ENCODE measurements at regions not wholly inside any gene's neighbourhood (a gene's known extent, or its start where the extent isn't known, plus 50 kb on each side); places are given as distances from the start of the nearest gene placed in this dataset.
A peak's percentile ranks its signal among the peaks of the same experiment; 100 is the strongest.
"Not testable (repeated sequence)": the region's sequence is repeated elsewhere in the genome, so short reads cannot be mapped to it uniquely, and the experiment has no call there.

DNA sequence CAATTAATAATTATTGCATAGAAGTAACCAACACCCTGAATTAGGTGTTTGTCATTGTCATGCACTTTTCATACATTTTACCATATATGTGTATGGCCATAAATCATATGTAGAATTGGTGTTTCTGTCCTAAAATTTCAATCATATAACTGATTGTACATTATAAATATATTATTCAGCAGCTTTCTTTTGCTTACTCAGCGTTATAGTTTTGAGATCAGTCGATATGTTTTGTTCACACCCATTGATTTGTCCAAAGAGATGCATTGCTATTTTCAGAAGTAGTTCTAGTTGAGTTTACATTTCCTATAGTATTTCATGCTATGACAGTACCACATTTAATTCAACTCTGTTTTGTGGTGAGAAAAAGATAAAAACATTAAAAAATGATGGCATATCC lies 50.5 kb upstream of the PARP4 start:
- TF ChIP-seq, protein P1, sequence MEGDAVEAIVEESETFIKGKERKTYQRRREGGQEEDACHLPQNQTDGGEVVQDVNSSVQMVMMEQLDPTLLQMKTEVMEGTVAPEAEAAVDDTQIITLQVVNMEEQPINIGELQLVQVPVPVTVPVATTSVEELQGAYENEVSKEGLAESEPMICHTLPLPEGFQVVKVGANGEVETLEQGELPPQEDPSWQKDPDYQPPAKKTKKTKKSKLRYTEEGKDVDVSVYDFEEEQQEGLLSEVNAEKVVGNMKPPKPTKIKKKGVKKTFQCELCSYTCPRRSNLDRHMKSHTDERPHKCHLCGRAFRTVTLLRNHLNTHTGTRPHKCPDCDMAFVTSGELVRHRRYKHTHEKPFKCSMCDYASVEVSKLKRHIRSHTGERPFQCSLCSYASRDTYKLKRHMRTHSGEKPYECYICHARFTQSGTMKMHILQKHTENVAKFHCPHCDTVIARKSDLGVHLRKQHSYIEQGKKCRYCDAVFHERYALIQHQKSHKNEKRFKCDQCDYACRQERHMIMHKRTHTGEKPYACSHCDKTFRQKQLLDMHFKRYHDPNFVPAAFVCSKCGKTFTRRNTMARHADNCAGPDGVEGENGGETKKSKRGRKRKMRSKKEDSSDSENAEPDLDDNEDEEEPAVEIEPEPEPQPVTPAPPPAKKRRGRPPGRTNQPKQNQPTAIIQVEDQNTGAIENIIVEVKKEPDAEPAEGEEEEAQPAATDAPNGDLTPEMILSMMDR (IDR thresholded peaks at IDR 0.05): no peak
- H3K36me3 Mint-ChIP-seq (ENCODE audit: low read depth): no peaks in the 10 kb centered on the region
- no peak for DNase-seq (ENCODE audit: low spot score)
- H3K9me3 Mint-ChIP-seq (ENCODE audit: low read depth): no peaks in the 10 kb centered on the region
- H3K27me3 Mint-ChIP-seq (ENCODE audit: low read depth): peaks cover 14% of the 10 kb centered on the region
- peaks cover 11% of the 10 kb centered on the region for H3K4me1 Mint-ChIP-seq (ENCODE audit: low read depth)
- no peak overlapping the region for H3K27ac Mint-ChIP-seq (ENCODE audit: unreplicated experiment)
- no peak overlapping the region for H3K4me3 Mint-ChIP-seq (ENCODE audit: unreplicated experiment)

DNA sequence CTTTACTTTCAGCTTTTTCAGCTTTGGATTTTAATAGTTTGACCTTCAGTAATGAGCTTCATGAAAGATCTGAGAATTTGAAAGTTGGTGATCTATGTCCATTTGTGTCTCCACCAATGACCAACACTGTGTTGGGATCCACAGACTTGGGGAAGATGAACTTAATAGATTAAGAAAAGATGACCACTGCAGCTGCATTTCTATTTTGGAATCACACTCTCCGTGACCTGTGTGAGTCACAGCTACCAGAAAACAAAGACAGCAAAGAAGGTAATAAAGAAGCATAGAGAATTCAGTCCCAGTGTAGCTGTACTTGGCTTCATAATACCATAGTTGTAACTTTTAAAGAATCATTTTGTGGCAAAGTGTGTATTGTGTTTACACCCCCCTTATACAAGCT lies 51.4 kb upstream of the PARP4 start:
- H3K27ac Mint-ChIP-seq (ENCODE audit: unreplicated experiment); DNase-seq (ENCODE audit: low spot score): not testable (repeated sequence)

DNA sequence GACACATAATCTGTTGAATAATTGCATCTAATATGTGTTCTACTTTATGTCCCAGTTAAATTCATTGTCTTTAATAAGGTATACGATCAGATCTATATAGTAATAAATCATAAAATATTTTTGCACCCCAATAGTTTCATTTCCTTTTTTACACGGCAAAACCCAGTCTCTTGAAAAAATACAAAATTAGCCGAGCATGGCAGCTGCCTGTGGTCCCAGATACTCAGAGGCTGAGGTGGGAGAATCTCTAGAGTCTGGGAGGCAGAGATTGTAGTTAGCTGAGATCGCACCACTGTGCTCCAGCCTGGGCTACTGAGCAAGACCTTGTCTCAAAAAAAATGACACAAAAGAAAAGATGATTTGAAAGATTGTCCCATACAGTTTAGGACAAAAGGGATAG lies 52.3 kb upstream of the PARP4 start:
- TF ChIP-seq, protein P1 (IDR thresholded peaks at IDR 0.05): no peak
- DNase-seq (ENCODE audit: low spot score): no peak
- Mint-ChIP-seq H3K36me3 (ENCODE audit: low read depth) (no peaks in the 10 kb centered on the region), H3K27ac (ENCODE audit: unreplicated experiment) (no peak overlapping the region), H3K4me1 (ENCODE audit: low read depth) (peaks cover 11% of the 10 kb centered on the region), H3K27me3 (ENCODE audit: low read depth) (no peaks in the 10 kb centered on the region), H3K9me3 (ENCODE audit: low read depth) (no peaks in the 10 kb centered on the region), H3K4me3 (ENCODE audit: unreplicated experiment) (no peak overlapping the region)

More for the DNA sequence above, 51.4 kb upstream of the PARP4 start:
- H3K27me3 Mint-ChIP-seq (ENCODE audit: low read depth); H3K4me3 Mint-ChIP-seq (ENCODE audit: unreplicated experiment); H3K9me3 Mint-ChIP-seq (ENCODE audit: low read depth); H3K36me3 Mint-ChIP-seq (ENCODE audit: low read depth): not testable (repeated sequence)
- H3K4me1 Mint-ChIP-seq (ENCODE audit: low read depth): peaks cover 11% of the 10 kb centered on the region

DNA sequence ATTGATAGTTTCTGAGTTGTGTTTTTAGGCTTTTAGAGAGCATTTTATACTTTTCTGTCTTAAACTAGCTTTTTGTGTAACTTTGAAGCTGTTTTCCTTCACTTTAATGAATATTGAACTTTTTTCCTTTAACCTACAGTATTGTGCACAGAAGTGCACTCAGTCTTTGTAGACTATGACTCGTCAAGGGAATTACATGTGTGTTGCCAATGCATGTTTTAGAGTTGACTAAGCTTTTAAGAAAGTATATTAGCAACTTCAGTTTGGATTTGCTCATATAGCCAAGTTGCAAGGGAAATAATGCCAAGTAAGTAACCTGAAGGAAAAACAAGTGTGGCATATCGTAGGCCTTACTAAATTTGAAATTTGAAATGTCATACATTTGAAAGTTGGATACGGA lies 55.0 kb upstream of the PARP4 start:
- peaks cover 11% of the 10 kb centered on the region for H3K4me1 Mint-ChIP-seq (ENCODE audit: low read depth)
- H3K27me3 Mint-ChIP-seq (ENCODE audit: low read depth); H3K9me3 Mint-ChIP-seq (ENCODE audit: low read depth); H3K36me3 Mint-ChIP-seq (ENCODE audit: low read depth); H3K27ac Mint-ChIP-seq (ENCODE audit: unreplicated experiment); DNase-seq (ENCODE audit: low spot score); H3K4me3 Mint-ChIP-seq (ENCODE audit: unreplicated experiment): not testable (repeated sequence)

DNA sequence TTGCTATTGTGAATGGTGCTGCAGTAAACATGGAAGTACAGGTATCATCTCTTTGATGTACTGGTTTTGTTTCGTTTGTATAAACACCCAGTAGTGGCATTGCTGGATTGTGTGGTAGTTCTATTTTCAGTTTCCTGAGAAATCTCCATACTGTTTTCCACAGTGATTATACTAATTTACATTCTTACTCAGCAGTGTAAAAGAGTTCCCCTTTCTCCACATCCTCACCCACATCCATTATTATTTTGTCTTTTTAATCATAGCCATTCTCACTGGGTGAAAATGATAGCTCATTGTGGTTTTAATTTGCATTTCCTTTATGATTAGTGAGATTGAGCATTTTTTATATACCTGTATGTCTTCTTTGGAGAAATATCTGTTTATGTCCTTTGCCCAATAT lies 62.3 kb upstream of the PARP4 start:
- DNase-seq (ENCODE audit: low spot score): no peak
- H3K27ac Mint-ChIP-seq (ENCODE audit: unreplicated experiment): no peak overlapping the region
- H3K4me1 Mint-ChIP-seq (ENCODE audit: low read depth): no peaks in the 10 kb centered on the region
- H3K36me3 Mint-ChIP-seq (ENCODE audit: low read depth): peaks cover 5% of the 10 kb centered on the region
- peaks cover 8% of the 10 kb centered on the region for H3K27me3 Mint-ChIP-seq (ENCODE audit: low read depth)
- H3K9me3 Mint-ChIP-seq (ENCODE audit: low read depth): peaks cover 20% of the 10 kb centered on the region
- TF ChIP-seq, protein P1 (IDR thresholded peaks at IDR 0.05): no peak
- H3K4me3 Mint-ChIP-seq (ENCODE audit: unreplicated experiment): no peak overlapping the region

DNA sequence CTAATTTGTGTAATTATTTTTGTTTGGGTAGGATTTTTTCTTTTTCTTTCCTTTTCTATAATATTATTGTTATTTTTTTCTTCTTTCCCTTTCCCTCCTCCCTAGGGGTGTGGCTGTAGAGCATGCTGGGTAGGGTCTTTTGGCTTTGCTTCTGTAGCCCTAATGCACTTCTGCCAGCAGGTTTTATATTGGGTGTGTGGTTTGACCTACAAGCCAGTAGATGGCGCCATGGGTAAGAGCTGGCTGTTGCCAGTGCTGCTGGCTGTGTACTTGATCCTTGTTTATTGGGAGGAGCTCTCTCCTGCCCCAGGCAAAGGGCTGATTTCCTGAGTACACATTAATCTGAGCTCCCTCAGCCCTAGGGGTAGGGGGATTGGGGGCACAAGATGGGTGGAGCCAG lies 67.7 kb upstream of the PARP4 start:
- not testable (repeated sequence) for H3K27ac Mint-ChIP-seq (ENCODE audit: unreplicated experiment); H3K4me3 Mint-ChIP-seq (ENCODE audit: unreplicated experiment); H3K27me3 Mint-ChIP-seq (ENCODE audit: low read depth); H3K4me1 Mint-ChIP-seq (ENCODE audit: low read depth); DNase-seq (ENCODE audit: low spot score); H3K36me3 Mint-ChIP-seq (ENCODE audit: low read depth)
- TF ChIP-seq, protein P1 (IDR thresholded peaks at IDR 0.05): peak; percentile 76
- H3K9me3 Mint-ChIP-seq (ENCODE audit: low read depth): peaks cover 20% of the 10 kb centered on the region

DNA sequence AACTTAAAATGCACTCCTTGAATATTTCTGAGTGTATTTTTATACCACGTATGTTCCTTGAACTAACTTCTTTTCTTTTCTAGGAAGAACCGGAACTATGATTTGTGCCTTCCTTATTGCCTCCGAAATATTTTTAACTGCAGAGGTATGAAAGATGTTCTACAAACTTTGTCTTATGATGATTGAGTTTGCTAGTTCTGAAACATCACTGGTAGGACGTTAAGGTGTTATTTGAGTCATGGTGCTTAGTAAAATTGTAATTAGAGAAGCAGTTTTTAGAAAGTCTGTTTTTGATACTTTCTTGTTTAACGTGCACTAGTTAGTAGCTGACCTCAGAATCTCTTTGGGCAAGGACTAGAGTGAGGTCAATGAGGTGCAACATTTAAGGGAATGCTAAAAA lies 69.0 kb upstream of the PARP4 start:
- not testable (repeated sequence) for H3K4me3 Mint-ChIP-seq (ENCODE audit: unreplicated experiment); H3K27me3 Mint-ChIP-seq (ENCODE audit: low read depth); H3K4me1 Mint-ChIP-seq (ENCODE audit: low read depth); H3K27ac Mint-ChIP-seq (ENCODE audit: unreplicated experiment); H3K36me3 Mint-ChIP-seq (ENCODE audit: low read depth); H3K9me3 Mint-ChIP-seq (ENCODE audit: low read depth); DNase-seq (ENCODE audit: low spot score)

DNA sequence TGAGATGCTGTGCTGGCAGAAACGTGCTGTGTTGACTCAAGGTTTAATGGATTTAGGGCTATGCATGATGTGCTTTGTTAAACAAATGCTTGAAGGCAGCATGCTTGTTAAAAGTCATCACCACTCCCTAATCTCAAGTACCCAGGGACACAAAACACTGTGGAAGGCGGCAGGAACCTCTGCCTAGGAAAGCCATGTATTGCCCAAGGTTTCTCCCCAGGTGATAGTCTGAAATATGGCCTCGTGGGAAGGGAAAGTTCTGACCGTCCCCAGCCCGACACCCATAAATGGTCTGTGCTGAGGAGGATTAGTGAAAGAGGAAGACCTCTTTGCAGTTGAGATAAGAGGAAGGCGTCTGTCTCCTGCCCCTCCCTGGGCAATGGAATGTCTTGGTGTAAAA lies 79.1 kb upstream of the PARP4 start:
- peaks cover 11% of the 10 kb centered on the region for H3K27me3 Mint-ChIP-seq (ENCODE audit: low read depth)
- H3K36me3 Mint-ChIP-seq (ENCODE audit: low read depth); H3K9me3 Mint-ChIP-seq (ENCODE audit: low read depth); DNase-seq (ENCODE audit: low spot score); H3K4me3 Mint-ChIP-seq (ENCODE audit: unreplicated experiment); H3K4me1 Mint-ChIP-seq (ENCODE audit: low read depth); H3K27ac Mint-ChIP-seq (ENCODE audit: unreplicated experiment): not testable (repeated sequence)

DNA sequence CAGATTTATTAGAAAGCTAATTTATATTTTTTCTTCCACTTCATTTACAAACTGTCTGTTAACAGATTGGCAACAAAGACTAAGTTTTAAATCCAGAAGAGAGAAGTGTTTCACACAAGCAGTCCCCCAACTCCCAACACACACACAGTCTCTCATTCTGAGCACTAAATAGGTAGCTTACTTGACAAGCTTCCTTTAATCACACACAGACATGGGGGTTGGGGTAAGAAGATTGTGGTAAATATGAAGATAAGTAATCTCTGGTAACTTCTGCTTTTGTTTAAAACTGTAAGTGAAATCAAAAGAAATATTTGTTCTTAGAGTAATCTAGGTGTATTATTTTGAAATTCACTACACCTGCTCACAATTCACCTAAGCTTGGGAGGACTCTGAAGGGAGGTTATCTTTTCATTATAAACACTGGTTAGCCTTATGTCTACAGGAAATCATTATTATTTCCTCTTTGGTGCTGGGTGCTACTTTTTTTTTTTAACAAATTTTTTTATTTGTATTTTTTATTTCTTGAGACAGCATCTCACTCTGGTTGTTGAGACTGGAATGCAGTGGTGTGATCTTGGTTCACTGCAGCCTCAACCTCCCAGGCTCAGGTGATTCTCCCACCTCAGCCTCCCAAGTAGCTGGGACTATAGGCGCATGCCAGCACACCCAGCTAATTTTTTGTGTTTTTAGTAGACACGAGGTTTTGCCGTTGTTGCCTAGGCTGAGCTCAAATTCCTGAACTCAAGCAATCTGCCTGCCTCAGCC lies 82.1 kb upstream of the ATP12A start:
- H3K4me3 Mint-ChIP-seq (ENCODE audit: unreplicated experiment); H3K36me3 Mint-ChIP-seq (ENCODE audit: low read depth); DNase-seq (ENCODE audit: low spot score); H3K9me3 Mint-ChIP-seq (ENCODE audit: low read depth); H3K4me1 Mint-ChIP-seq (ENCODE audit: low read depth); H3K27ac Mint-ChIP-seq (ENCODE audit: unreplicated experiment): not testable (repeated sequence)
- peaks cover 31% of the 10 kb centered on the region for H3K27me3 Mint-ChIP-seq (ENCODE audit: low read depth)

All from chondrocyte (in vitro differentiated cells).